NCI-H1048 (cell line): ENCODE measurements at regions not wholly inside any gene's neighbourhood (a gene's known extent, or its start where the extent isn't known, plus 50 kb on each side); places are given as distances from the start of the nearest gene placed in this dataset.
"Not testable (repeated sequence)": the region's sequence is repeated elsewhere in the genome, so short reads cannot be mapped to it uniquely, and the experiment has no call there.

Experiments used
- DNase-seq: peaks from one replicate; lab custom pipeline; 2025; lab: John Stamatoyannopoulos, UW

GRCh38 chr20:4434681-4435080 lies 185.6 kb upstream of the ADRA1D start:
- no peak for DNase-seq

DNA sequence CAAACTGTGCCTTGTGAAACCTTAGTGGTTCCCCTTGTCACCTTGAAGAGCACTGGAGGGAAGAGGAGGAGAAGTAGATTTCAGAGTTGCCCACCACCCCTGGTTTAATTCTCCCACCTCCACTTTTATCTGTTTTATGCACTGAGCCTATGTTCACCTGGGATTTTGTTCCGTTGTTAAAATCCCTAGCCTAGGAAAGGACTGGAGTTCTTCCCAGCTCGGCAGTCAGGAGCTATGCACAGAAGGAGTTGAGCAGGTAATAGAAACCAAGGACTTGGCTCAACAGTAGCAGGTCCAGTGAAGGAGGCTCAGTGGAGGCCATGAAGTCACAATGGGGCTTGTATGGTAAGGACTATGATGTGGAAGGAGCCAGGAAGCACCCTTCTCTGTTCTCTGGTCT lies 182.4 kb upstream of the ADRA1D start:
- DNase-seq = no peak

DNA sequence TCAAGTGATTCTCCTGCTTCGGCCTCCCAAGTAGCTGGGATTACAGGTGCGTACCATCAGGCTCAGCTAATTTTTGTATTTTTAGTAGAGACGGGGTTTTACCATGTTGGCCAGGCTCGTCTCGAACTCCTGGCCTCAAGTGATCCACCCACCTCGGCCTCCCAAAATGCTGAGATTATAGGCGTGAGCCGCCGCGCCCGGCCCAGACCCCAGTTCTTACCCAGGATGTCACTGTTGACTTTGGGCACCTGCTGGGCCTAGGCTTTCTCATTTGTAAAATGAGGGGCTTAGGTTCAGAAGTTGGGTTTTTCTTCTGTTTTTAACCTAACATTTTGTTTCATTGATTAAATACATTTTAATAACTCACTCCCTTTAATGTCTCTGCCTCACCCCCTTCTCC lies 181.7 kb upstream of the ADRA1D start:
- not testable (repeated sequence) for DNase-seq

GRCh38 chr20:4427940-4428586 lies 179.0 kb upstream of the ADRA1D start:
- DNase-seq = no peak

- DNase-seq = no peak
Measured at GRCh38 chr20:4418141-4418540, 169.1 kb upstream of the ADRA1D start.

- no peak for DNase-seq
Measured at GRCh38 chr20:4415281-4415680, 166.2 kb upstream of the ADRA1D start.

DNA sequence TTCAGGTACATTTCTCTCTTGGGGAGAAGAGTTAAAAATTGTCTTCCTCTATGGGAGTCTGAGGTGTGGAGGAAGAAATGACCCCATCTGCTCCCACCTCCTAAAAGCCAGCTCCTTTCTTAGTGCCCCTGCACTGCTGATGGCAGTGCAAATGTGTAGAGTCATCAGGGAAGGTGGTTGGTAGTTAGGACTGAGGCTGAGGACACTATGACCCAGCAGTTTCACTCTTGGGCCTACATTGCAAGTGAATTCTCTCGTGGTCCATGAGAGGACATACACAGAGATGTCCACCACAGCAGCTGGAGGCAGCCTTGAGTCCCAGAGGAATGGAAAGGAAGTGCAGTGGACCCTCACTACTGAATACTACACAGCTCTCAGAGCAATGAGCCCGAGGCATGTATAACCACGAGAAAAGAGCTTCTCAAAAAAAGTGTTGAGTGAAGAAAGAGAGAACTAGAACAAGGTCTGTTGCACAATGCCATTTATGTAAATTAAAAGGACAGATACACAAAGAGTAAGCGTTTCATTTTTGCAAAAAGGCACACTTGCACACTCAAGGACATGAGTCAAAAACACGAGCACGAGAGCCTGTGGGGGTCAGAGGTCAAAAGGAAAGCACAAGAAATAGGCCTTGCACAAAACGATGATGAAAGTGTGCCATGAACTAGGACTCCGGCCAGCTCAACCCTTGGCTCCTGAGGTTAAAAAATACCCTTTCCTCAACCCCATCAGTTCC lies 164.4 kb upstream of the ADRA1D start:
- DNase-seq = no peak

DNA sequence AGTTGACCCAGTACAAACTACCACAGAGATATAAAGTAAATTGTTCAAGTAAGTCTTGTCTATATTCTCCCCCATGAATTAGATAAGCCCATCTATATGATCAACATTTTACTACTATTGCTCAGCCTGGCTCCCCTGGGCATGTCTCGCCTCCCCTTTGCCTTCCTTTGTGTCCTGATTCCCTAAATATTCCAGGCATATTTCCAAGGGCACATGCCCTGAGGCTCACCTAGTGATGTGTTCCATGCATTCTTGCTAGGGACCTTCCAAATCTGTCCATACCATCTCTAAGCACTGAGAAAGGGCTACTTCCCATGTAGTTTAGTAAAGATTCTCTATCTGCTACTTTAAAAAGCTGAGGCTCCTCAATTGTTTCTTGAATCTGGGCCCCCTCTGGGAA lies 163.1 kb upstream of the ADRA1D start:
- no peak for DNase-seq

DNA sequence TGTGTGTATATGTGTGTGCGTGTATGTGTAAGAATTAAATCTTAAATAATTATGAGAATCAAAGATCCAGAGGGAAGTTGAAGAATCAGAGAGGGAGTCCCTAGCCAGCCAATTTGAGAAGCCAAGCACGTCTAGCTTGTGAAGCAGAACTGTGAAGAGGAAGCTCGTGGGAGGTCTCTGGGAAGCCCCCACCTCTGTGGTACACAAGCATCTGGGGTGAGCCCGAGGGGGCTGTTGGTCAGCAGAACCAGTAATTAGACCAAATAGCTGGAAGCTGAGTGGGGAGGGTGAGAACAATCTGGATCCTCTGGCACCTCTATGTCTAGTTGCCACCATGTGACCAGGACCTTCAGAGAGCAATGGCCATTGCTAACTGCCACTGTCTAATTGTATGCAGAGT lies 162.7 kb upstream of the ADRA1D start:
- DNase-seq = no peak

DNA sequence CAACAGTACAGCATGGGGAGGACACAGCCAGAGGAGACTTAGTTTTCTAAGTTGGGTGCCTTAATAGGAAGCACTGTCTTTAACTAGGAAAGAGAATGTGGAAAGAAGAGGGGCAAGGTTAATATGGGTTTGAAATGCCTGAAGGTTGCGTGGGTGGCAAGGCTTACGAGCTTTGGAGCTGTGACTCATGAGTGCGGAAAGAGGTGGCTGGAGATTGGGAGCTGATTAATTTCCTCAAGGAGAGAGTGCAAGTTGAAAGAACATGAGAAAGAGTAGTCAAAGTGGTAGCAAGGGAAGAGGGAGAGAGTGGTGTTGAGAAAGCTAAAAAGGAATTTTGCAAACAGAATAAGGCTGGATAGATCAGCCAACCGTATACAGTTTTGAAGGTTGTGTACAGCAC lies 157.5 kb upstream of the ADRA1D start:
- no peak for DNase-seq

DNA sequence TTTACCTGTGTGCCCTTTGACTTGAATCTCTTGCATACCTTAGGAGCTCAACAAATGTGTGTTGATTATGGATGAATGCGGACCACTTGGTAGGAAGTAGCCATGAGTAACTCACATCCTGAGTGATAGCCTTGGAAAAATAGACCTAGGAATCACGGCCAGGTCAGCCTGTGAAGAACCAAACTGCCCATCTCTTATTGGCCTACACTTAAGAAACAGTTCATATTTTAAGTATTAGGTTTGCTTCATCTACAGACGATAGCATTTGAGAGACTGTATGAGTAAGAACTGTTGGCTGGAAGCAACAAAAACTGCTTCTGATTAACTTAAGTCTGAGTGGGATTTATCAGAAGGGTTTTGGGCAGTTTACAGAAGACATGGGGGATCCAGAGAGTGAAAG lies 152.5 kb upstream of the ADRA1D start:
- DNase-seq = no peak

- DNase-seq = no peak
Measured at GRCh38 chr20:4384961-4385360, 135.9 kb upstream of the ADRA1D start.

- no peak for DNase-seq
Measured at GRCh38 chr20:4383961-4384360, 134.9 kb upstream of the ADRA1D start.

DNA sequence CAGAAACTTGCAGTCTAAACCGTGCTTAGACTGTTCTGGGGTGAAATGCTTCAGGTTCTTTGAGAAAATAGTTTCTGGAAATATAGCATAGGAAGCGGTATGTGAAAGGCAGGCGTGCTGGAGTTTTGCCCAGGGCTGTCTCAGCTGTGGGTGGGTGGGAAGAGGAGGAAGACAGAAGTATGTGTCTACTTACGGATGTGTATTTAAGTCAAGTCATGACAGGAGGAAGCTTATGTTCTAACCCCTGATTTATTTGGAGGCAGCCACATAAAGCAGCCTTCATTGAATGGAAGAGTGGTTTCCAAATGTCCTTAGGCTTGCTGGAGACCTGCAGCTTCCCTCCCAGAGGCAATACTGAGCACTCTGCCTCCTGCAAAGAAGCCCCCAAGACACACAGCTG lies 126.8 kb upstream of the ADRA1D start:
- no peak for DNase-seq

DNA sequence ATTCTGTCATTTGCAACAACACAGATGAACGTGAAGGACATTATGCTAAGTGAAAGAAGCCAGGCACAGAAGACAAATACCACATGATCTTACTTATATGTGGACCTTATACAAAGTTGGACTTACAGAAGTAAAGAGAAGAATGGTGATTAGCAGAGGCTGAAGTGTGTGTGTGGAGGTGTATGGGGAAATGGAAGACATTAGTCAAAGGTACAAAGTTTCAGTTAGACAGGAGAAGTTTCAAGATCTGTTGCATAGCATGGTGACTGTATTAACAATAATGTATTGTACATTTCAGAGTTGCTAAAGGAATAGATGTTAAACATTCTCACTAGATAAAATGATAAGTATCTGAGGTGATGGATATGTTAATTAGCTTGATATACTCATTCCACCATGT lies 124.4 kb upstream of the ADRA1D start:
- DNase-seq = no peak

- DNase-seq = no peak
Measured at GRCh38 chr20:4371623-4372251, 122.7 kb upstream of the ADRA1D start.

- no peak for DNase-seq
Measured at GRCh38 chr20:4370851-4371250, 121.8 kb upstream of the ADRA1D start.

GRCh38 chr20:4369798-4370124 lies 120.7 kb upstream of the ADRA1D start:
- no peak for DNase-seq

GRCh38 chr20:4369119-4369797 lies 120.2 kb upstream of the ADRA1D start:
- DNase-seq = no peak

GRCh38 chr20:4366076-4366475 lies 117.0 kb upstream of the ADRA1D start:
- DNase-seq = no peak

DNA sequence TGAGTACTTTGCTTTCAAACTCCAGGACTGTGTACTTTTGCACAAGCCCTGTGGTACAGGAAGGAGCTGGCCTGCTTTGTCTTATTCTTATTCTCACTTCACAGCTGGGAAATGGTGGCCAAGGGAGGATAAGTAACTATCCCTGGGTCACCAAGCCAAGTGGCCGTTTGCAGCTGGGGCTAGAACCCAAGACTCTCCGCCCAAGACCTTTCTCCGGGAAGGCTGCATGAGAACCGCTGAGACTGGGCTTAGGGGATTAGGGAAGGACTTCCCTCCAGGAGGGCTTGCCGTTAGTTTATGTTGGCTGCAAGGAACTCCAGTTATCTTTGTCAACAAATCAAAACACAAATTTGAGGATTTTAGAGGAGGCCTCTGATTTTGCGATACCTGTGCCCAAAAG lies 109.5 kb upstream of the ADRA1D start:
- DNase-seq = no peak

DNA sequence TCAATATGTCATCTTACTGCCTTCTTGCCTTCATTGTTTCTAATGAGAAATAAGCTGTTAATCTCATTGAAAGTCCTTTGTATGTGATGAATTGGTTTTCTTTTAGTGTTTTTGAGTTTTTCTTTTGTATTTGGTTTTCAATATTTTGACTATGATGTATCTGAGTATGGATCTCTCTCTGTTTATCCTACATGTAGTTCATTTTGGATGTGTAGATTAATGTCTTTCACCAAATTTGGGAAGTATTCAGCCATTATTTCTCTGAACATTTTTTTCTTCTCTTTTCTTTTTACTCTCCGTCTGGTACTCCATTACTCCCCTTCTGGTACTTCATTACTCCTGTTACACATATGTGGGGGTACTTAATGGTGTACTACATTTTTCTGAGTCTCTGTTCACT lies 103.3 kb upstream of the ADRA1D start:
- DNase-seq = no peak

GRCh38 chr20:4350096-4350495 lies 101.0 kb upstream of the ADRA1D start:
- DNase-seq = no peak
